NCI-H146 (cell line): ENCODE measurements at regions not wholly inside any gene's neighbourhood (a gene's known extent, or its start where the extent isn't known, plus 50 kb on each side); places are given as distances from the start of the nearest gene placed in this dataset.

Experiments used
- DNase-seq: peaks from one replicate; lab custom pipeline; 2025; lab: John Stamatoyannopoulos, UW

DNA sequence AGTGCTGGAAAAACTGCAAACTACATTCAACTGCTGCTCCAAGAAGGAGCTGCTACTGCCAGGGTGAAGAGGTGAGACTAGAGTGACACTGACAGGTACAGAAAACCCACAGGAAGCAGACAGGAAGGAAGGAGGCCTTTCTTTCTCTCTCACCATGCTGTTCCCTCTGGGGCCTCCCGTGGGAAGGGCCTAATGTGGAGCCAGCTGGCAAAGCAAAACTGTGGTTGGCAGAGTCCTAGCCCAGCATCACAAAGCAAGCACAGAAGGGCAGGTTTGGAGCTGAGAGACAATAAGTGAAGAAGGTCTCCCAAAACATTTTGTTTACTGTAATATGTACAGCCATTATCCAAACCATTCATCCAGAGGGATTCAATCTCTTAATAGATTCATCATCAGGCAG, 122.5 kb upstream of the MAX start:
- DNase-seq = no peak

GRCh38 chr14:65225299-65226159, 123.2 kb upstream of the MAX start:
- DNase-seq = no peak

- DNase-seq = peak; percentile 14
Measured at GRCh38 chr14:65226824-65227604, 124.7 kb upstream of the MAX start.

GRCh38 chr14:65228436-65228835, 126.1 kb upstream of the MAX start:
- no peak for DNase-seq

DNA sequence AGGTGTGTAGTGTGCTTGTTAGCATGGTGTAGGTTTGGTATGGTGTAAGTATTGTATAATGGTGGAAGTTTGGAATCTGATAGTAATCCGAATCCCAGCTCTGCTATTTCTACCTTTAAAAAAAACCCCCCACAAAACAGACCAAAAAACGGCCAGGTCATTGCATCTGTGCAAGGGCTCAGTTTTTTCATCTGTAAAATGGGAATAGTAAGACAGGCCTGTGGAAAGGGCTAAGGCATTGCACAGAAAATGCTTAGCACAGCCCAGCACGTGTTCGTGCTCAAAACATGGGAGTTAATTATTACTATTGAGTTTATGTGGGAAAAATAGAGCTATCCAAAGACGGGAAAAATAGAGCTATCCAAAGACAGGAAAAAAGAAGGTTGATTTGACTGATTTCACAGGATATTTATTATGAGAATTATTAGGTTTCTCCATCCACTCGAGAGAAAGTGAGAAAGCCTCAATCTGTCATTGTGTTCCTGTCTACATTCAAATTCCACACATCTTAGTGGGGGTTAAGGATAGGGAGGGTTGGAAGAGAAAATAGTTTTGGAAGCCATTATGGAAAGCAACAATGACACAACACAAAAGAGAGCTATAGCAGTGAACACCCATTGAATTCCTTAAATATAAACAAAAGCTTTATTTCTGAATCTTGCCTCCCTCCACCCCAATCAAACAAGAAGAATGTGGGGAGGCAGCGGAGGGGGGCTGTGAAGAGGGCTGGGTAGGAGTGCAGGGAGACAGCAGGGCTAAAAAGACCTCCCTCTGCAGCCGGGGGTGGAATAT, 126.8 kb upstream of the MAX start:
- no peak for DNase-seq

DNA sequence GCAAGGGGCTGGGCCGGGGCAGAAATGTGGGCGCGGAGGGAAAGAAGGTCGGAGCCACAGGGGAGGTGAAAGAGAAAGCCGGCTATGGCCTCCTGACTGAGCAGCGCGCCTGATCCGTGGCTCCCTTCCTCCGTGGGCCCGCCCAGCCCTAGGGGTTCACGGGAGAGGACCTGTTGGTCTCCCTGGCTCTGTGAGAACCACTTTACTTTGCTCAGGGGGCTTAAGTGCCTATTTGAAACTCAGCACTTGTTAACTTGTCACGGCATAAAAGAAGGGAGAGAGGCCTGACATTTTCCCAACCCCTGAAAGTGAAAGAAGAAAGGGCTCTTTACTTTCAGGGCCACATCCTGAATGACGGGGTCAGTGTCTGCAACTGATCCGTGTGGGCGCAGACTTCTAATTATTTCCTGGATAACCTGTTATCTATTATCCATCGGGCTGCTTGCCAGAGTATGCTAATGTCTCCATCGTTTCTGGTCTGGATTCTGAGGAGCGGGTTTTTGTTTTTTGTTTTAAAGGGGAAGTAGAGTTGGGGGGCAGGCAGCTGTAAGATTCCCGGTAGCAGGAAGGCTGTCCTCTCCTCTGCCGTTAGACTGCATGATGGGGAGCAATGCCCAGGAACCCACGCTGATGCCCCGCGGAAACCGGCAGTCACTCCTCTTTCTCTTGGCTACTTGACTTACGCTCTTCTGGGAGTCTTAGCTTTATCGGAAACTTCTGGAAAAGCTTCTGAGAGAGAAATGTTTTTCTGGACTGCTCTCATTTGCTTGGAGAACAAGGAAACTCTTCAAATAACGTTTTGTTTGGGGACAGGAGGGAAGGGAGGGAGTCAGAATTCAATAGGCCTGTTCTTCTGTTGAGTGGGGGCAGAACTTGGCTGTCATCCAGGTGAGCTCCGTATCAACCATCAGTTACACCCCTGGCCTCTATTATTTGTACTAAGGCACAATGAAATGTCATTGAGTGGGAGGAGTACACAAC, 127.7 kb upstream of the MAX start:
- DNase-seq = peak; percentile 18

- no peak for DNase-seq
Measured at GRCh38 chr14:65231286-65231980, 129.1 kb upstream of the MAX start.

DNA sequence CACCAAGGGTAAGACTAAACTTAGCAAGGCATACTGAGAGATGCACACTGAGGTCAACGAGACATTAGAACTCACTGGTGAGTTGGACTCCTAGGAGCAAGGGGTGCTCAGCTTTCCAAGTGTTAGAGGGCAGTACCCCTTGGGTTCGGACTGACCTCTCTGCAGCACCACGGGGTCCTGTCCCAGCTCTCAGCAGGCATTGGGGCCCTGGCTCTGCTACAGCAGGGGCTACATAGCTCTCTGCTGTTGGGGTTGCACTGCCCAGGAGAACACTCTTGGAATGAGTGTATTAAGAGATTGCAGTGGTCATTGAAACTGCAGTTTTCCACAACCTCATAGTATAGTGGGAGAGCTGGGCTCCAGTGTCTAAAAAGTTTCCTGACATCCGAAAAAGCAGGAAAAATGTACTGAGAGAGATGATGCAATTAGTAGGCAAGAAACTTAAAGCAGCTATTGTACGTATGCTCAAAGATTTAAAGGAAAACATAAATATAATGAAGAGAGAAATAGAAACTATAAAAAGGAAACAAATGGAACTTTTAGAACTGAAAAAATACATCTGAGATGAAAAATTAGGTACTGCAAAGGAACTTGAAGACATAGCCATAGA, 132.5 kb upstream of the MAX start:
- DNase-seq = no peak

DNA sequence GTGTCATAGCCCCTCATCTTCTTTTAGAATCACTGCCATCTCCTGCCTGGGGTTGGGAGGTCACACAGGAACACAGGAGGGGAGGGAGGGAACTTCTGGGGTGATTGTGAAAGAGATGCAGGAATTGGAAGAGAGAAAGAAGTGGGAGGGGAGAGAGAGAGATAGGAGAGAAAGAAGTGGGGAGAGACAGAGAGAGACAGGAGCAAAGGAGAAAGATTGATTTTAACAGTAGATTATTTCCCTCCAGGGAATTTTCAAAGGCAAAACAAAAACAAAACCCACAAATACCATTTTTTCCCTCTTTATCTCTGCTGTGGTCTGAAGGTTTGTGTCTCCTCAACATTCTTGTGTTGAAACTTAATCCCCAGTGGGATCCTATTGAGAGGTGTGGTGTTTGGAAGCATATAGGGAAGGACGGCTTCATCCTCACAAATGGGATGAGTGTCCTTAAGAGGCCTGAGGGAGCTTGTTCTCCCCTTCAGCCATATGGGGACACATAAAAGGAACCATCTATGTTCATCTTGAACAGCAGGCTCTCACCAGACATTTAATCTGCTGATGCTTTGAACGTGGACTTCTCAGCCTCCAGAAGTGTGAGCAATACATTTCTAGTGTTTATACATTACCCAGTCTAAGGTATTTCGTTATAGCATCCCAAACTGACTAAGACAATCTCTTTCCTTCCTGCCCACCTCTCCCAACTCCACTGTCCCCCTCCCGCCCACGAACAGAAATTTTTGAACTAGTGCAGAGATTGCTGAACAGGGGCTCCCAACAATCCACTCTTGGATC, 134.9 kb upstream of the MAX start:
- no peak for DNase-seq

DNA sequence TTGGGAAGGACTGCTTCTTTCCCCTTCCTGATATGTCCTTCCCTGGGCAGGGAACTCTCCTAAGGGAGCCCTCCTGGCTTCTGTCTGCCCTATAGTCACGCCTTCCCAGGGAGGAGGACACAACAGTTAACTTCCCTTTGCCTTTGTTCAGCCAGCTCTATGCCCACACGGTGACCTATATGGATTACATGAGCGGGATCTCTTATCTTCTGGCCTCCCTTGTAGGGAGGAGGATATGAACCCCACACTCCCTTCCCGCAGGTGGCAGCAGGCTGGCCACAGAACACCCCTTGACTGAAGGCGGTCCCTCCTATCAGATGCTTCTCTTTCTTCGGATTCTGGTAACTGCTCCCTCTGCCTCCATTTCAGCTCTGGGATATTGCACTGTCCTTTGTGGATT, 135.6 kb upstream of the MAX start:
- DNase-seq = no peak

DNA sequence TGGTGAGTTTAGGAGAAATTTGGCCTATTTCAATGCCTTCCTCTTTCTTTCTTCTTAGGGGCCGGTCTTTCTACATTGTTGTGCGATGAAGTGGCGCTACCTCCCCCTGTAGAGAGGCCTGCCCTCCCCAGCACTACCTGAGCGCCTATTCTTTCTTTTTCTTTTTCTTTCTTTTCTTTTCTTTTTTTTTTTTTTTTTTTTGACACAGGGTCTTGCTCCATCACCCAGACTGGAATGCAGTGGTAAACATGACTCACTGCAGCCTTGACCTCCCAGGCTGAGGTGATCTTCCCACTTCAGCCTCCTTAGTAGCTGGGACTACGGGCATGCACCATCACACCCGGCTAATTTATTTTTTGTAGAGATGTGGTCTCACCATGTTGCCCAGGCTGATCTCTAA, 136.1 kb upstream of the MAX start:
- DNase-seq = no peak

GRCh38 chr14:65239143-65239937, 137.0 kb upstream of the MAX start:
- DNase-seq = no peak

DNA sequence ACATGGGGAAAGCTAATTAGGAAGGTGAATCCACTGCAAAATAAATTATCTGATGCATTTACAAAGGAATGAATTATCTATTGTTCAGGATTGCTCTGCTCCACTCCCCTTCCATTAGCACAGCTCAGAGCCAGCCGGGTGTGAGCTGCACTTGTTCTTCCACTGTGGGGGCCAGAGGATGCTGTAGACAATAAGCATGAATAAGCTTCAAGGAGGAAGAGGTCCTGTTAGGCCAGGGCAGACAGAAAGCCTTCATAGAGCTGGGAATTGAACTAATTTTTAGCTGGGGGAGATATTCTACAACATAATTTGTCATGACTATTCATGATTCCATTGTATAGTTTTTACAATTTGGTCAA, 137.6 kb upstream of the MAX start:
- DNase-seq = no peak

DNA sequence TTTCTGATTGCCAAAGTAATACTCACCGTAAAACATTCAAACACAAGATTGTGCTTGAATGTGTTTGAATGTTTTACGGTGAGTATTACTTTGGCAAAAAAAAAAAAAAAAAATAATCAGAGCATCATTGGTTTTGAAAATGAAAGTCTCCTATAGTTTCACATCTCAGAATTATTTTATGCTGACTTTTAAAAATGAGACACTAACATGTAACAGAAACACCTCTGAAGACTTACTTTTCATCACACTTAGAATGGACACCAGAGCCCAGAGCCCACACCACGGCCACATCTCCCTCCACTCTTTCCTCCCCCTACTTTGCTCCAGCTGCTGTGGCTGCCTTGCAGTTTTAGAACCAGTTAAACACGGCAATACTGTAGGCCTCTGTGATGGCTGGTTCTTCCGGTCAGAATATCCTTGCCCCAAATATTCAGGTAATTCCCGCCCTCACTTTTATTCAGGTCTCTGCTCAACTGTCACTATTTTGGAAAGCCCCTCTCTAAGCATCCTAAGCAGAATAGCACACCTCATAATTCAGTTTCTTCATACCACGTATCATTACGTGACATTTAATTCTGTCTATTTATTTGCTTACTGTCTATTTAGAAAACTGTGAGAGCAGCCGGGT, 138.9 kb upstream of the MAX start:
- DNase-seq = no peak

DNA sequence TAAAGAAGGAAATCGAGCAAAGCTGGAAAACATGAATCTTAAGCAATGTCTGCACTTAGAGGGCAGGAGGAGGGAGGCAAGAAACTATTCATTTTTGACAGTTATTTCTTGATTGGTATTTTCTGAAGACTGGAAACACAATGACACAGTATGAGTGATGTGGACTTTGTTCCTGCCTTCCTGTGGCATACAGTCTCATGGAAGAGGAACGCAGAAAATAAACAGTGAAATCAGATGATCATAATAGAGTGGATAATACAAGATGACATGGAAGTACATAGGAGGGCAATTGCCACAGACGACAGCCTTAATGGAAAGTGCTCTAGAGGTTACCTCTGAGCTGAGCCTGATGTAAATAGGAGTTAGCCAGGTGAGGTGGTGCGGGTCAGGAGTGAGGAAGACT, 140.4 kb upstream of the MAX start:
- no peak for DNase-seq

GRCh38 chr14:65243766-65244442, 141.6 kb upstream of the MAX start:
- DNase-seq = no peak

DNA sequence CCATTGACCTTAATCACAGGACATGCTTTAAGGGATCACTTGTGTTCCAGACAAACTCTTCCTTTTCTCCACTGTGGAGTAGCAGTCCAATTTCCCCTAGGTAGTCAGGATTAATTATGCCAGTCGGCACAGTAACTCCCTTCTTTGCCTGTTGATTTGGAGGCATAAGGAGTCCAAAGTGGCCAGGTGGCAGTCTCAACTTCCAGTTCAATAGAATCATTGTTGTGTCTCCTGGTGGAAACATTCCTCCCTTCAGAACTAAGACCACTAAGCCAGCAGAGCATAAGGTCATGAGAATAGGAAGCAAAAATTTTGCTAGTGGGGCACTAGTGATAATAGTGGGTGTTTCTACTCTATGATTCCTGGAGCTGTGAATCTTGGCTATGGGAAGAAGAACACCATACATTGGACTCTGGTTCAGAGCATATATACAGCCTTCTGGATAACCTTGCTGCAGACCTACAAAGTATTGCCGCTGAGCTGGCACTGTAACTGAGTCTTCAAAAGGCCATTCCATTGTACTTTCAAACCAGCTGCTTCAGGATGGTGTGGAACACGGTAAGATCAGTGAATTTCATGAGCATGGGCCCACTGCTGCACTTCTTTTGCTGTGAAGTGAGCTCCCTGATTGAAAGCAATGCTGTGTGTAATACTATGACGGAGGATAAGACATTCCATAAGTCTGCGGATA, 147.3 kb upstream of the MAX start:
- DNase-seq = no peak
